SJCRH30 (cell line): ENCODE measurements at regions not wholly inside any gene's neighbourhood (a gene's known extent, or its start where the extent isn't known, plus 50 kb on each side); places are given as distances from the start of the nearest gene placed in this dataset.
A peak's percentile ranks its signal among the peaks of the same experiment; 100 is the strongest.
"Not testable (repeated sequence)": the region's sequence is repeated elsewhere in the genome, so short reads cannot be mapped to it uniquely, and the experiment has no call there.

Experiments
- DNase-seq, 2 experiments: peaks; one replicate each; pipeline ENCODE4 v3.0.0-alpha.2; 2015 to 2020
- H3K27ac ChIP-seq: fragments of 250-450 bp; sonication (Bioruptor Pico); 2 replicates; pipeline ENCODE4 v1.5.1; 2020; ENCODE audit warnings: mild to moderate bottlenecking, moderate library complexity
- H3K27me3 ChIP-seq: fragments of 250-450 bp; sonication (Bioruptor Pico); 2 replicates; pipeline ENCODE4 v1.5.1; 2020; ENCODE audit warnings: mild to moderate bottlenecking, moderate library complexity
- H3K36me3 ChIP-seq: fragments of 250-450 bp; sonication (Bioruptor Pico); 2 replicates; pipeline ENCODE4 v1.5.1; 2020; ENCODE audit warnings: mild to moderate bottlenecking, moderate library complexity
- H3K4me1 ChIP-seq: fragments of 250-450 bp; sonication (Bioruptor Pico); 2 replicates; pipeline ENCODE4 v1.5.1; 2020; ENCODE audit warnings: mild to moderate bottlenecking, moderate library complexity
- H3K4me3 ChIP-seq: fragments of 250-450 bp; sonication (Bioruptor Pico); 2 replicates; pipeline ENCODE4 v1.5.1; 2020; ENCODE audit warnings: mild to moderate bottlenecking, moderate library complexity
- H3K9me3 ChIP-seq: fragments of 250-450 bp; sonication (Bioruptor Pico); replicated peaks from 2 replicates; pipeline ENCODE4 v1.5.1; 2020; ENCODE audit warnings: mild to moderate bottlenecking, moderate library complexity

DNA sequence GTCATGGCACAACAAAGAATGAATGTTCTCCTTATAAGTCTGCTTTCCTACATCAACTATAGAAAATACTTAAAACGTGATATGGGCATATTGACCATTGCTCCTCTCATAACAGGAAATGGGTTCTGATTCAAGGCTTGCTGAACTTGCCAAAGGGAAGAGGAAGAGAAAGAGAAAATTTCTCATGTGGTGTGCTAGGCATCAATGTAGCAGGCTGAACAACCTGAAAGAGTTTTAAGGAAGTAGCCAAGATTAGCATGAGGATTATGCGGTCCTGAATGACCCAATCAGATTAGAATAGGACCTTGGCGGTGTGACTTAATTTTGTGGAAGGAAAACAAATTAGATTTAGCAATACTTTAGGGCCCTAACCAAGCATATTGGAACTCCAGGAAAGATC, 617.7 kb upstream of the CDH11 start:
- Histone ChIP-seq H3K4me1 (peaks cover 8% of the 10 kb centered on the region), H3K27me3 (no peaks in the 10 kb centered on the region), H3K27ac (no peak overlapping the region), H3K36me3 (no peaks in the 10 kb centered on the region), H3K4me3 (no peak overlapping the region), H3K9me3 (no peaks in the 10 kb centered on the region)
- no peak for DNase-seq

DNA sequence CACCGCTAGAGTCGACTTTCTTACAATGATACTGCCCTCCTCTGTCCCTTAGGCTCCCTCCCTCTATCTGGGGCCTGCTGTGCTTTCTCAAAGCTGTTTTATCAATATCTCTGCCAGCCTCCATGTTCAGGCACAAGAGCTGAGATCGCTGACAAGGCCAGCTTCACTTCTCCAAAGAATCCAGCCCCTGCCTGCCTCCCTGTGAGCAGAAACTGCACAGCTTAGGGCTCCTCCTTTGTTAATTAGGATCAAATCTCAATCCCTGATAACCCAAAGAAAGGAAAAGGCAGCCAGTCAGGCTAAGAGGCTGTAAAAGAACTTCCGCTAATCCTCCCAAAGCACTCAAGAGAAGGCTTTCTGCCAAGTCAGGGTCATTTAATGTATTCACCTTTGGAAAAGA, 616.0 kb upstream of the CDH11 start:
- H3K27ac ChIP-seq = no peak overlapping the region
- H3K27me3 ChIP-seq = no peaks in the 10 kb centered on the region

DNA sequence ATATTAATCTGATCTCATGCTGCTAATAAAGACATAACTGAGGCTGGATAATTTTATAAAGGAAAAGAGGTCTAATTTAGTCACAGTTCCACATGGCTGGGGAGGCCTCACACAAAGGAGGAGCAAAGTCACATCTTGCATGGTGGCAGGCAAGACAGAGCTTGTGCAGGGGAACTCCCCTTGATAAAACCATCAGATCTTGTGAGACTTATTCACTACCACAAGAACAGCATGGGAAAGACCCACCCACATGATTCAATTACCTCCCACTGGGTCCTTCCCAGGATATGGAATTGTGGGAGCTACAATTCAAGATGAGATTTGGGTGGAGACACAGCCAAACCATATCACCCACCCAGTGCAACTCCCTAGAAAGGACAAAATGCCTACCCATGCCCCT, 613.8 kb upstream of the CDH11 start:
- not testable (repeated sequence) for H3K27me3 ChIP-seq, H3K27ac ChIP-seq, H3K4me1 ChIP-seq, H3K36me3 ChIP-seq, H3K9me3 ChIP-seq, DNase-seq, H3K4me3 ChIP-seq

More for the DNA sequence above, 616.0 kb upstream of the CDH11 start:
- Histone ChIP-seq H3K4me1 (no peaks in the 10 kb centered on the region), H3K4me3 (no peak overlapping the region), H3K36me3 (no peaks in the 10 kb centered on the region), H3K9me3 (no peaks in the 10 kb centered on the region)
- DNase-seq = no peak

DNA sequence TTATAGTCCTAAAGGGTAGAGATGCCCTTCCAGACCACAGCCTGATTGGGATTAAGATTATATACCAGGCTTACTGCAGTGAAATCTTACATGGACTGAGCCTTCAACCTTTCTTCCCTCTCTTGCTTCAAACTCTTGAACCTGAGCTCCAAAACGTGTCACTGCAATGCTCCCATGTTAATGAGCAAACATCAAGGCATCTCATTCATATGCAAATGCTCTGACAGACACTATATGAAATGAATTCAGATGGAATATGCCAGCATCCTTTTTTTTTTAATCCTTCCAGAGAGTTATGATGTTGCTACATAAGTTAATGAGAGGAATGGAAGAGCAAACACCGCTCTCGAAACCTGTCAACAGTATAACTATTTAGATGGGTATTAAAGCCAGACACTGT, 611.9 kb upstream of the CDH11 start:
- DNase-seq = no peak
- Histone ChIP-seq H3K4me1 (no peaks in the 10 kb centered on the region), H3K27me3 (no peaks in the 10 kb centered on the region), H3K27ac (no peak overlapping the region), H3K4me3 (no peak overlapping the region), H3K9me3 (no peaks in the 10 kb centered on the region), H3K36me3 (no peaks in the 10 kb centered on the region)

DNA sequence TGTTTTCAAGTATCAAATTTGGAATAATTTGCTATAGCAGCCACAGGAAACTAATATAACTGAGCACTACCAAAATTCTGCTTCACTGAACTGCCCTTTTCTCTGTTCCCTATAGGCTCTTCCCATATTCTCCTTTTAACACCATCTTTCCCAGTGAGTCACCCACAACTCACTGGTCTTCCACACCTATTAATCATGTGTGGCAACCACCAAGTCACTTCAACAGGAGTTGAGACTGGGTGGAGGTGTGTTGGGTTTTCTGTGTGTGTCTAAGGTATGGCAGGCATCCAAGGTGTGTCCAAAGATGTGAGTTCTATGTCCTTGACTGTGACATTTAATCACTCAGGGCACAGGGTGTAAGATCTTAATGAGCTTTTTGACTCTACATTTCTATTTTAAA, 610.0 kb upstream of the CDH11 start:
- H3K9me3 ChIP-seq = no peaks in the 10 kb centered on the region
- no peaks in the 10 kb centered on the region for H3K27me3 ChIP-seq
- peaks cover 6% of the 10 kb centered on the region; the same call in 1 of the 2 replicates for H3K4me1 ChIP-seq
- no peak overlapping the region for H3K4me3 ChIP-seq
- H3K36me3 ChIP-seq = no peaks in the 10 kb centered on the region
- no peak for DNase-seq
- no peak overlapping the region for H3K27ac ChIP-seq

DNA sequence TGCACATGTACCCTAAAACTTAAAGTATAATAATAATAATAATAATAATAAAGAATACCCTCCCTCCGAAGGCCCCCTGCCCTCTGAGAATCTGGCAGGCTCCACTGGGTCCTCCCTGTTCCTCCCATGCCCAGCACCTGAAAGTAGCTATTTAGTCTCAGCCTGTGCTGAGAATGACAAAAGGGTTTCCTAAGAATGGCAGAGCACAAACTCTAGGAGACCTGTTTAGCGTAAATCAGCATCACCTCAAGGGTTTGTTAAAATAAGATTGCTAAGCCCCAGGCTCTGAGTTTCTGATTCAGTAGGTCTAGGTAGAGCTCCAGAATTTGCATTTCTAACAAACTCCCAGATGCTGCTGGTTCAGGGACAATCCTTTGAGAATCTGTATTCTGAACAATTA, 606.8 kb upstream of the CDH11 start:
- peaks cover 15% of the 10 kb centered on the region; the same call in 1 of the 2 replicates for H3K4me1 ChIP-seq
- no peaks in the 10 kb centered on the region for H3K36me3 ChIP-seq
- H3K9me3 ChIP-seq = no peaks in the 10 kb centered on the region; the same call in 1 of the 2 replicates
- no peak overlapping the region for H3K4me3 ChIP-seq
- H3K27ac ChIP-seq = no peak overlapping the region
- H3K27me3 ChIP-seq = no peaks in the 10 kb centered on the region
- no peak for DNase-seq

DNA sequence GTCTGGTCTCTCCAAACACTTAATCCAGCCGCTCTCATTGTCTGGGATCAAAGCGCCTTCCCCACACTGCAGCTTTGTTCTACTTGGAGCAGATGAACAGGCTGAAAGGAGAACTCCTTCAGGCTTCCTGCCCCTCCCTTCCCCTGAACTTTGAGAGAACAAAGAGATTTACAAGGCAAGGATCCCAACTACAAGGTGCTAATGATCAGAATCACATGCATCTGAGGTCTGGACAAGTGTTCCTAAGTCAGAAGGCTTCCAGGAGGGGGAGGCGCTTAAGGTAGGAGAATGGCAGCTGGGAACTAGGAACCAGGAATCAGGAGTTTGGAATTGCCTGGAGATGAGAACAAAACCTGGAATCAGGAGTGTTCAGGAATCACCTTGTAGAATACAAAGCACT, 606.3 kb upstream of the CDH11 start:
- no peak overlapping the region for H3K27ac ChIP-seq
- H3K9me3 ChIP-seq = no peaks in the 10 kb centered on the region; the same call in 1 of the 2 replicates
- H3K27me3 ChIP-seq = no peaks in the 10 kb centered on the region
- no peak overlapping the region for H3K4me3 ChIP-seq
- DNase-seq = peak; percentile 51 to 76
- peaks cover 20% of the 10 kb centered on the region for H3K4me1 ChIP-seq
- H3K36me3 ChIP-seq = no peaks in the 10 kb centered on the region

DNA sequence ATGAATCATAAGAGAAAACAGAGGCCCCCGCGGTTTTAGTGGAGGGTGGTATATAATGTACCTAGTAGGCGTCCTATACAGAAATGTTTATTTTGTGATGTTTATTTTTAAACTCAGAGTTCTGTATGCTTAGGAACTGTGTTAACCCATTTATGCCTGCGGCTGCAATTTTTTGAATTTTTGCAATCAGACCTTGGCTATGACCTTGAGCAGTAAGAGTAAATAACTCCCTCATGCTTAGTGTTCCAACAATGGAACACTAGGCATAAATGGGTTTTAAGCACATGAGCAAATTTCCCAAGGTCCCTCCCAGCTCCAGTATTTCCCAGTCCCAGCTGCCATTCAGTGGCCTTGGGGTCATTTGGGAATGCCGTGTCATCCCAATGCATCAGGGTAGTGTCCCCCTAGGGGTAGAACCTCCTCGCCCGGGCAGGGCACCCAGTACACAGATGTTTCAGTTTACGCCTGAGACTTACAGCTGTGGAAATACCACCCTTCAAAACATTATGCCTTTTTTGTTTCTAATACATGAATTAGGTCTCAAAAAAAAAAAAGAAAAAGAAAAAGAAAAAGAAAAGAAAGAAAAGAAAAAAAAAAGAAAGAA, 605.8 kb upstream of the CDH11 start:
- H3K4me1 ChIP-seq = peaks cover 21% of the 10 kb centered on the region
- H3K36me3 ChIP-seq = no peaks in the 10 kb centered on the region
- H3K27ac ChIP-seq = no peak overlapping the region
- no peaks in the 10 kb centered on the region; the same call in 1 of the 2 replicates for H3K9me3 ChIP-seq
- H3K4me3 ChIP-seq = no peak overlapping the region
- H3K27me3 ChIP-seq = no peaks in the 10 kb centered on the region
- peak in 1 of 2 experiments; percentile 51 for DNase-seq

DNA sequence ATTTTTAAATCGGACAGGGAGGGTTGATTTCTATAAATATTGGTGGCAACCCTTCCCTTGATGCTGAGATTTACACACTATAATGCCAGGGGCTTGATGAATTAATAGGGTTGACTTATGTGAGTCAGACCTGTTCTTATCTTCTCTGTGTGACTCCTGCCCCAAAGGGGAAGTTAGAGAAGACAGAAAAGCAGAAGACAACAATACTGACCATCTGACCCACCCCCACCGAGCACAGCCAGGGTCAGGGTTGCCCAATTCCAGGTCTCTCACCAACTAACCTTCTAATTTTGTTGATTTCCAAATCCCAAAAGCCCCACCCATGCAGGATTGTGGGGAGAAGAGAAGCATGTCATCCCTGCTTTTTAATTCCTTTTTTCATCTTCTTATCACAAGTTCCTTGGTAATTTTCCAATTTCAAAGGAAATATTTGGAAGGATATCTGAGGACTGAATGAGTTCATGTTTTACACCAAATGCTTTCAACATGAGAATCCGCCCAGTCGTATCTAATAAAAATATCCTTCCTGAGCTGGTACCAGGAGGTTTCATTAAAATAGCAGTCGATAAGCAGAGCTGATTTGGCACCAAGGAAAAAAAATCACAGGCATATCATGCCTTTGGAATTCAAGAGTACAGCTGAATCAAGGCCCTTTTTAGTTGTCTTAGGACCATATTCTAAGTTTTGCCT, 603.4 kb upstream of the CDH11 start:
- Histone ChIP-seq H3K27ac (no peak overlapping the region), H3K4me3 (no peak overlapping the region), H3K36me3 (no peaks in the 10 kb centered on the region), H3K4me1 (peaks cover 21% of the 10 kb centered on the region), H3K9me3 (no peaks in the 10 kb centered on the region; the same call in 1 of the 2 replicates), H3K27me3 (no peaks in the 10 kb centered on the region)
- no peak for DNase-seq

DNA sequence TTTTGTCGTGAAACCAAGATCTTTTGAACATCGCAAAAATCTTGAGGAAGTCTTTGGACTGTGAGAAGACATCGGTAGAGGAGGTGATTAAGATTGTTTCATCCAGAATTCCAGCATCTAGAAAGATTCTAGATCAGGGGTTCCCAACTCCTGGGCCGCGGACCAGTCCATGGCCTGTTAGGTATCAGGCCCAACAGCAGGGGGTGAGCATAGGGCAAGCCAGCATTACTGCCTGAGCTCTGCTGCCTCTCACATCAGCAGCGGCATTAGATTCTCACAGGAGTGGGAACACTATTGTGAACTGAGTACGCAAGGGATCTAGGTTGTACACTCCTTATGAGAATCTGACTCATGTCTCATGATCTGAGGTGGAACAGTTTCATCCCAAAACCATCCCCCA, 600.6 kb upstream of the CDH11 start:
- H3K27me3 ChIP-seq = no peaks in the 10 kb centered on the region
- H3K9me3 ChIP-seq = no peaks in the 10 kb centered on the region; the same call in 1 of the 2 replicates
- no peaks in the 10 kb centered on the region for H3K36me3 ChIP-seq
- H3K4me3 ChIP-seq = no peak overlapping the region
- peaks cover 15% of the 10 kb centered on the region for H3K4me1 ChIP-seq
- H3K27ac ChIP-seq = no peak overlapping the region
- DNase-seq = no peak

DNA sequence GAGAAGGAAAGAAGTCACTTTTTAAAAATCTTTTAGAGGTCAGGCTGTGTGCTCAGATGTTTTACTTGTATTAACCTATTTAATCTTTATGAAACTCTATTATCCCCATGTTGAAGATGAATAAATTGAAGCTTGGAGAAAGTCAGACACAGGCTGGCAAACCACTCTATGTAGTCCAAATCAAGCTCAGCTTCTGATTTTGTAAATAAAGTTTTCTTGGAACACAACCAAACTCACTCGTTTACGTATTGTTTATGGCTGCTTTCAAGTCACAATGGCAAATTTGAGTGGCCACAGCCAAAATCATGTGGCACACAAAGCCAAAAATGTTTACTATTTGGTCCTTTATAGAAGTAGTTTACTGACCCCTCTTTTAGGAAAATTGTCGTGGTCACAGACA, 596.0 kb upstream of the CDH11 start:
- Histone ChIP-seq H3K27me3 (no peaks in the 10 kb centered on the region), H3K36me3 (no peaks in the 10 kb centered on the region), H3K4me3 (no peak overlapping the region), H3K27ac (no peak overlapping the region), H3K9me3 (no peaks in the 10 kb centered on the region), H3K4me1 (no peaks in the 10 kb centered on the region)
- DNase-seq = no peak

DNA sequence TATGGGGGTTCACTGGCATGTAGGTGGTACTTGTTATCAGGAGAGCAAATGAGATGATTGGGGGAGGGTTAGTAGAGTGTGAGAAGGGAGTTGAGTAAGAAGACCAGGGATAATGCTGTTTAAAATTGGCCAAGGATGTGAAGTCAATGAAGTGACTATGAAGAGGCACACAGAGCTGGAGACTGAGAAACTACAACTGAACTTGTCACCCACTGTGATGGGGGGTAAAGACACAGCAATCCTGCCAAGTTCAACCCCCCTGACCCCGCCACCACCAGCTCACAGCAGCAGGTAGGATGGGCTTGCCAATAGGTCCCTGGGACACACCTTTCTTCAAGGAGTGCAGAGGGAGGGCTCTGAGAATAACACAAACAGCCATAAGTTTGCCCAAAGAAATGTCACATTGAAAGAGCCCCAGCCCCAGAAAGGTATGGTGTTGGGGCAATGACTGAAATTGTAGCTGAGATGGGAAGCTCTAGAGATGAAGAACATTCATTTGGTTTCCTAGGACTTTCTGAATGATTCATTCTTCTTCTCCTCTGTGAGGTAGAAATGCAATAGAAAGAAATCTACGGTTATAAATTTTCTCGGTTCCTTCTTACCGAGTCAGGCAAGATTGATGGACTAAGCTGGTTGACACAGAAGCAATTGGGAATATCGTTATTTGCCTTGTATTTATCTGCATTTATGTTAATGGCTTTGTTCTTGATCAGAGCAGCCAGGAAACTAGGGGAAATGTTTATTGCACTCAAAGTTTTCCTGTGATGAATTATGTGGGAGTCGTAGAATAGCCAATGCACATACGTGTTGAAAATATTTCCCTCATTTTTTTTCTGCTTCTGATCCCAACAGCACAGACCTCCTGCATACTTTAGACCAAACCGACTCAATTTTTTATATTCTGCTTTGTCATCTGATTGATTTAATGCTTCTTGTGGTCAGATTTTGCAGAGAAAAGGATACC, 595.2 kb upstream of the CDH11 start:
- Histone ChIP-seq H3K27ac (no peak overlapping the region), H3K27me3 (no peaks in the 10 kb centered on the region), H3K4me1 (no peaks in the 10 kb centered on the region), H3K9me3 (no peaks in the 10 kb centered on the region), H3K36me3 (no peaks in the 10 kb centered on the region), H3K4me3 (no peak overlapping the region)
- DNase-seq = no peak

DNA sequence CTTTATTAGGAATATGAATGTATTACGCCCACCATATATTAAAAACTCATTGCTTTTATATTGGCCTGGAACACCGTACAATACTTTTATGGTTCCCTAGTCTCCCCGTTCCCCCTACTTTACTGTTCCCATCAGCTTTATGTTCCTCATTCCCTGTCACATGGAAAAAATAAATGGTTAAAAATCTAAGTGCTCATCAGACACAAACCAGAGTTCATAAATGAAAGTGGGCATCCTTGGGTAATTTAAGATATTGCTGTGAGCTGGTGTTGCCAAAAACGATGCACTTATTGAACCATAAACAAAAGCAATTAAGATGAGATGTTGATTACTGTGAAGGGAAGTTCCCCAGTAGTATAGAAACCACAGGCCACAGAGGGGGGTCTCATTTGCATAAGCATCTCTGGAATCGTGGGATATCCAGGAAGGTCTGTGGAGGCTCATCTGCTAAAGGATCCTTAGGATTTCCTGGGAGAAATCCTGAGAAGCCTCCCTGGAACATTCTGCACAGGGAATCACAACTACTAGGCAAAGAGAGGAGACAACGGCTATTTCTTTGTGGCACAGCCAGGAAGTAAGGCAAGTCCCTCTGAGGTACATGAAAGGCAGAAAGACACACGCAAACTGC, 591.4 kb upstream of the CDH11 start:
- no peak overlapping the region for H3K4me3 ChIP-seq
- H3K27ac ChIP-seq = no peak overlapping the region
- peaks cover 9% of the 10 kb centered on the region; the same call in 1 of the 2 replicates for H3K9me3 ChIP-seq
- no peaks in the 10 kb centered on the region for H3K36me3 ChIP-seq
- H3K4me1 ChIP-seq = no peaks in the 10 kb centered on the region
- no peaks in the 10 kb centered on the region for H3K27me3 ChIP-seq
- DNase-seq = no peak

DNA sequence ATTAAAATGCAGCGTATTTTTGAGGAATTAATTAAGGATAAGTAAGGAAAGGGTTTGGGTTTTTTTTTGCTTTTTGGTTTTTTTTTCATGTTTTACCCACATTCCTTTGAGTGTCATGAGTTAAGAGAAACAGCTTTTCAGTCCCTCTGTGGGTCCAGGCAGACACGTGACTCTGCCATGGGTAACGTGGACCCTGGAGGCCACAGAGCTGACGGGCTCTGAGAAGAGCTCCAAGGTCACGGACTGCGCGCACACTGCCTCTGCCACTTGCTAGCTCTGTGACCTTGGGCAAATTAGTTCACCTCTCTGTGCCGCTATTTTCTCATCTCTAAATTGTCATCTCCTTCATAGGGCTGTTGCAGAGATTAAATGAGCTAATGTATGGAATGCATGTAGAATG, 588.2 kb upstream of the CDH11 start:
- no peaks in the 10 kb centered on the region for H3K27me3 ChIP-seq
- H3K27ac ChIP-seq = no peak overlapping the region
- H3K4me3 ChIP-seq = no peak overlapping the region
- H3K9me3 ChIP-seq = peaks cover 9% of the 10 kb centered on the region; the same call in 1 of the 2 replicates
- no peaks in the 10 kb centered on the region for H3K4me1 ChIP-seq
- no peak for DNase-seq
- H3K36me3 ChIP-seq = no peaks in the 10 kb centered on the region
